MM.1S (cell line): ENCODE measurements at regions not wholly inside any gene's neighbourhood (a gene's known extent, or its start where the extent isn't known, plus 50 kb on each side); places are given as distances from the start of the nearest gene placed in this dataset.
"Not testable (repeated sequence)": the region's sequence is repeated elsewhere in the genome, so short reads cannot be mapped to it uniquely, and the experiment has no call there.

Experiments
- EZH2 ChIP-seq: fragments of 300-600 bp; sonication (generic); optimal IDR thresholded peaks from 2 replicates; pipeline ENCODE3; 2017; ENCODE audit warnings: low read depth, mild to moderate bottlenecking, antibody characterized with exemption, low read length, mixed read lengths
- EZH2phosphoT487 ChIP-seq: fragments of 300-600 bp; sonication (generic); IDR thresholded peaks from 2 replicates; pipeline ENCODE4 v1.6.1; 2018; ENCODE audit warnings: antibody characterized with exemption, low read length
- TF ChIP-seq, protein P1 (sequence below): fragments of 300-600 bp; sonication (generic); IDR thresholded peaks from 2 replicates; pipeline ENCODE4 v1.5.1; 2016; ENCODE audit warnings: antibody characterized with exemption, low read length, mixed read lengths

DNA sequence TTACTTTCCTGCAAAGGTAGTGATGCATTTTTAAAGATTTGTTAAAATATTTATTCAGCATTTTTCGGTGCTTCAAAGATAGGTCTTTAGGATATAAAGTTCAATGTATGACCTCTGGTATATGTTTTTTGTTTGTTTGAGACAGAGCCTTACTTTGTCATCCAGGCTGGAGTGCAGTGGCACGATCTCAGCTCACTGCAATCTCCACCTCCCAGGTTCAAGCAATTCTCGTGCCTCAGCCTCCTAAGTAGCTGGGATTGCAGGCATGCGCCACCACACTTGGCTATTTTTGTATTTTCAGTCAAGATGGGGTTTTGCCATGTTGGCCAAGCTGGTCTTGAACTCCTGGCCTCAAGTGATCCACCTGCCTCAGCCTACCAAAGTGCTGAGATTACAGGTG lies 131.9 kb upstream of the ADGRF1 start:
- TF ChIP-seq, protein P1, sequence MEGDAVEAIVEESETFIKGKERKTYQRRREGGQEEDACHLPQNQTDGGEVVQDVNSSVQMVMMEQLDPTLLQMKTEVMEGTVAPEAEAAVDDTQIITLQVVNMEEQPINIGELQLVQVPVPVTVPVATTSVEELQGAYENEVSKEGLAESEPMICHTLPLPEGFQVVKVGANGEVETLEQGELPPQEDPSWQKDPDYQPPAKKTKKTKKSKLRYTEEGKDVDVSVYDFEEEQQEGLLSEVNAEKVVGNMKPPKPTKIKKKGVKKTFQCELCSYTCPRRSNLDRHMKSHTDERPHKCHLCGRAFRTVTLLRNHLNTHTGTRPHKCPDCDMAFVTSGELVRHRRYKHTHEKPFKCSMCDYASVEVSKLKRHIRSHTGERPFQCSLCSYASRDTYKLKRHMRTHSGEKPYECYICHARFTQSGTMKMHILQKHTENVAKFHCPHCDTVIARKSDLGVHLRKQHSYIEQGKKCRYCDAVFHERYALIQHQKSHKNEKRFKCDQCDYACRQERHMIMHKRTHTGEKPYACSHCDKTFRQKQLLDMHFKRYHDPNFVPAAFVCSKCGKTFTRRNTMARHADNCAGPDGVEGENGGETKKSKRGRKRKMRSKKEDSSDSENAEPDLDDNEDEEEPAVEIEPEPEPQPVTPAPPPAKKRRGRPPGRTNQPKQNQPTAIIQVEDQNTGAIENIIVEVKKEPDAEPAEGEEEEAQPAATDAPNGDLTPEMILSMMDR: not testable (repeated sequence)
- TF ChIP-seq EZH2, EZH2phosphoT487: not testable (repeated sequence)
